Natural killer cell (primary cell): ENCODE measurements at regions not wholly inside any gene's neighbourhood (a gene's known extent, or its start where the extent isn't known, plus 50 kb on each side); places are given as distances from the start of the nearest gene placed in this dataset.
"Not testable (repeated sequence)": the region's sequence is repeated elsewhere in the genome, so short reads cannot be mapped to it uniquely, and the experiment has no call there.

ENCODE experiments used
- ATAC-seq, 3 donors: fragments of 150-1000 bp in 2 of 3; fragments of 200-7000 bp in 1 of 3; cut with Tn5 transposase; 1 replicate in 1 of 3; 2 replicates in 2 of 3; pipeline ENCODE4 v1.10.0; 2021; ENCODE audit warnings: mild to moderate bottlenecking in 2 of 3, moderate library complexity in 2 of 3
- DNase-seq, 2 donors: peaks; one replicate each; pipeline versions ENCODE4 v3.0.0 to v3.0.0-alpha.2; 2013 to 2021; ENCODE audit warnings: mixed read lengths in 1 of 2
- H3K27ac ChIP-seq: one replicate; pipeline ENCODE4 v1.5.1; 2013; ENCODE audit warnings: mild to moderate bottlenecking, low read length
- H3K27me3 ChIP-seq: one replicate; pipeline ENCODE4 v1.6.1; 2013; ENCODE audit warnings: low read length; ENCODE audit not compliant: control insufficient read depth, insufficient read depth
- H3K36me3 ChIP-seq: one replicate; pipeline ENCODE4 v1.6.1; 2013; ENCODE audit warnings: low read length; ENCODE audit not compliant: control insufficient read depth, insufficient read depth
- H3K4me1 ChIP-seq: one replicate; pipeline ENCODE4 v1.6.1; 2013; ENCODE audit warnings: low read length; ENCODE audit not compliant: control insufficient read depth, insufficient read depth
- H3K4me3 ChIP-seq: one replicate; pipeline ENCODE4 v1.5.1; 2013; ENCODE audit warnings: low read length
- H3K9me3 ChIP-seq: one replicate; pipeline ENCODE4 v1.6.1; 2013; ENCODE audit warnings: low read length; ENCODE audit not compliant: control insufficient read depth, insufficient read depth
- H3K27ac Mint-ChIP-seq, 2 donors: one replicate each; pipeline ENCODE4 v1.8.0; 2022; ENCODE audit warnings: mild to moderate bottlenecking in 2 of 2, mixed read lengths in 2 of 2, moderate library complexity in 1 of 2
- H3K27me3 Mint-ChIP-seq, 2 donors: one replicate each; pipeline ENCODE4 v1.8.0; 2022; ENCODE audit warnings: low read depth in 2 of 2, mixed read lengths in 2 of 2
- H3K36me3 Mint-ChIP-seq: one replicate; pipeline ENCODE4 v1.8.0; 2022; ENCODE audit warnings: mixed read lengths
- H3K4me1 Mint-ChIP-seq, 2 donors: one replicate each; pipeline ENCODE4 v1.8.0; 2022; ENCODE audit warnings: mixed read lengths in 2 of 2
- H3K4me3 Mint-ChIP-seq: one replicate; pipeline ENCODE4 v1.8.0; 2022; ENCODE audit warnings: mild to moderate bottlenecking, moderate library complexity, mixed read lengths
- H3K9me3 Mint-ChIP-seq, 2 donors: one replicate each; pipeline ENCODE4 v1.8.0; 2022; ENCODE audit warnings: mixed read lengths in 2 of 2
- WGBS: methylation state at CpG from one replicate; pipeline ENCODE4 v1.1.7; 2013; ENCODE audit warnings: missing lambda C conversion rate; ENCODE audit not compliant: insufficient coverage; 5-methylcytosine and 5-hydroxymethylcytosine counted together
- intact Hi-C: fragments of 100-400 bp; cut with micrococcal nuclease; formaldehyde crosslinking; loops from one replicate; pipeline ENCODE4 v1.14.2; 2022
- TF ChIP-seq, protein P1 (sequence below): fragments of 200-600 bp; IDR thresholded peaks from one replicate; pipeline ENCODE4 v1.8.0; 2022; ENCODE audit warnings: antibody characterized with exemption

DNA sequence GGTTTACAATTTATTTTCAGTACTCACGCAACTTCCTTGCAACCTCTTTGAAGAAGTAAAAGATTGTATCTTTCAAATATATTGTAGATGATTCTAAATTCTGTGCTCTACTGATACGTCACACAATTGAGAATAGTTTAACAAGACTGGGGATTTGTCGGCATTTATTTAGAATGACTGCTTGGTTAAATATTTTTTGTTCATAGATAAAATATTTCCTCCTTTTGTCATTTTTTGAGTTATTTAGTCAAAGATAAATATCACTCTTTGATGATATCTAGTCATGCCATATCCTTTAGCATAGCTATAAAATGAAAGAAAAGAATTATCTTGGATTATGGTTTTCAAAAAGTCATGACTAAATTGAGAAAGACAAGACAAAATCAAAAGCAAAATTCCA is 2747.8 kb downstream of the PCDH9 start:
- WGBS = no CpG with 5 or more reads among the region's 3 CpGs
- H3K27ac Mint-ChIP-seq = no peak overlapping the region
- ATAC-seq = no peak
- H3K4me1 Mint-ChIP-seq = no peaks in the 10 kb centered on the region
- Histone ChIP-seq H3K9me3 (no peaks in the 10 kb centered on the region), H3K27me3 (no peaks in the 10 kb centered on the region), H3K36me3 (no peaks in the 10 kb centered on the region), H3K4me1 (no peaks in the 10 kb centered on the region), H3K27ac (no peak overlapping the region), H3K4me3 (no peak overlapping the region)
- TF ChIP-seq, protein P1, sequence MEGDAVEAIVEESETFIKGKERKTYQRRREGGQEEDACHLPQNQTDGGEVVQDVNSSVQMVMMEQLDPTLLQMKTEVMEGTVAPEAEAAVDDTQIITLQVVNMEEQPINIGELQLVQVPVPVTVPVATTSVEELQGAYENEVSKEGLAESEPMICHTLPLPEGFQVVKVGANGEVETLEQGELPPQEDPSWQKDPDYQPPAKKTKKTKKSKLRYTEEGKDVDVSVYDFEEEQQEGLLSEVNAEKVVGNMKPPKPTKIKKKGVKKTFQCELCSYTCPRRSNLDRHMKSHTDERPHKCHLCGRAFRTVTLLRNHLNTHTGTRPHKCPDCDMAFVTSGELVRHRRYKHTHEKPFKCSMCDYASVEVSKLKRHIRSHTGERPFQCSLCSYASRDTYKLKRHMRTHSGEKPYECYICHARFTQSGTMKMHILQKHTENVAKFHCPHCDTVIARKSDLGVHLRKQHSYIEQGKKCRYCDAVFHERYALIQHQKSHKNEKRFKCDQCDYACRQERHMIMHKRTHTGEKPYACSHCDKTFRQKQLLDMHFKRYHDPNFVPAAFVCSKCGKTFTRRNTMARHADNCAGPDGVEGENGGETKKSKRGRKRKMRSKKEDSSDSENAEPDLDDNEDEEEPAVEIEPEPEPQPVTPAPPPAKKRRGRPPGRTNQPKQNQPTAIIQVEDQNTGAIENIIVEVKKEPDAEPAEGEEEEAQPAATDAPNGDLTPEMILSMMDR = no peak
- no peaks in the 10 kb centered on the region for H3K27me3 Mint-ChIP-seq
- no peak overlapping the region for H3K4me3 Mint-ChIP-seq
- H3K36me3 Mint-ChIP-seq = no peaks in the 10 kb centered on the region
- peaks cover 3 to 12% of the 10 kb centered on the region in 2 donors for H3K9me3 Mint-ChIP-seq
- no peak for DNase-seq
- intact Hi-C loops = no loop called here

DNA sequence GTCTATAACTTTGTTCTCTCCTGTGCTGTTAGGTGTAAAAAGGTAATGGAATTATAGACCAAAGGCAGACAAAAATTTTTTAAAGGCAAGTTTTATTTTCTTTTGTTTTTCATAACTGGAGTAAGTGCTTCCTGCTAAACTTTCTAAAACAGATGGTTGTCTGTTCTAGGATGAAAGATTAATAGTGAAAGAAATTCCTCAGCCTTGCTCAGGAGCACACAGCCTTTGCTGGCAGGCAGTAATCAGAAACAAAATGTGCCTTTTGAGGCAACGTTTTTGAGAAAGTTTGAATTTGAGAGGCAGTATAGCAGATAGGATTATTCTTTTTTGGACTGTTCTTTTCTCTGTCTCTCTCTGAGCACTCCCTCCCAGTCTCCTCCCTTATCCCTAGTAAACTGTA is 2749.5 kb downstream of the PCDH9 start:
- H3K4me1 ChIP-seq = no peaks in the 10 kb centered on the region
- peaks cover 5 to 19% of the 10 kb centered on the region in 2 donors for H3K9me3 Mint-ChIP-seq
- no peak overlapping the region for H3K27ac Mint-ChIP-seq
- no peaks in the 10 kb centered on the region for H3K27me3 ChIP-seq
- H3K36me3 Mint-ChIP-seq = no peaks in the 10 kb centered on the region
- H3K27ac ChIP-seq = no peak overlapping the region
- DNase-seq (no peak), ATAC-seq (no peak)
- no peak overlapping the region for H3K4me3 Mint-ChIP-seq
- intact Hi-C loops = no loop called here
- TF ChIP-seq, protein P1 = no peak
- H3K36me3 ChIP-seq = no peaks in the 10 kb centered on the region
- H3K9me3 ChIP-seq = no peaks in the 10 kb centered on the region
- whole genome bisulfite sequencing = 13% methylated on average over 1 of the region's 1 CpG
- H3K4me1 Mint-ChIP-seq = no peaks in the 10 kb centered on the region
- no peak overlapping the region for H3K4me3 ChIP-seq
- no peaks in the 10 kb centered on the region for H3K27me3 Mint-ChIP-seq

DNA sequence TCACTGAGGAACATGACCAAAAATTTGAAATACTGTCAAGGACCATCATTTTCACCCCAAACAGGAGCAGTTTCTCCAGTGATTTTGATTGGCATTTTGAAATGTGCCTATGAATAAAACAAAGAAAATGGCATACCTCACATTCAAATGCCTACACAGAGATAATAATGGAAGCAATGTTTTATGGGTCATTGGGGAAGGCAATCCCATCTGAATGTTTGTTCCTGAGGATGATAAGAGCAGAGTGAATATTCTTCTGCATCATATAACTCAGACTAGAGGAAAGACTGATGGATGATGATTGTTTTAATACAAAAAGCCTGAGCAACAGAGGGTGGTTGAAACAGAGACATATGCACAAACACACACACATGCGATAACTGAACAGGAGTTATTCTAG is 2749.9 kb downstream of the PCDH9 start:
- Mint-ChIP-seq H3K9me3 (peaks cover 5 to 19% of the 10 kb centered on the region in 2 donors), H3K4me3 (no peak overlapping the region), H3K36me3 (no peaks in the 10 kb centered on the region), H3K27me3 (no peaks in the 10 kb centered on the region), H3K4me1 (no peaks in the 10 kb centered on the region), H3K27ac (no peak overlapping the region)
- Histone ChIP-seq H3K27me3 (no peaks in the 10 kb centered on the region), H3K27ac (no peak overlapping the region), H3K4me1 (no peaks in the 10 kb centered on the region), H3K36me3 (no peaks in the 10 kb centered on the region), H3K4me3 (no peak overlapping the region), H3K9me3 (no peaks in the 10 kb centered on the region)
- TF ChIP-seq, protein P1 = no peak
- WGBS = no CpG with 5 or more reads among the region's 1 CpG
- intact Hi-C loops = no loop called here
- no peak for ATAC-seq
- DNase-seq = no peak

DNA sequence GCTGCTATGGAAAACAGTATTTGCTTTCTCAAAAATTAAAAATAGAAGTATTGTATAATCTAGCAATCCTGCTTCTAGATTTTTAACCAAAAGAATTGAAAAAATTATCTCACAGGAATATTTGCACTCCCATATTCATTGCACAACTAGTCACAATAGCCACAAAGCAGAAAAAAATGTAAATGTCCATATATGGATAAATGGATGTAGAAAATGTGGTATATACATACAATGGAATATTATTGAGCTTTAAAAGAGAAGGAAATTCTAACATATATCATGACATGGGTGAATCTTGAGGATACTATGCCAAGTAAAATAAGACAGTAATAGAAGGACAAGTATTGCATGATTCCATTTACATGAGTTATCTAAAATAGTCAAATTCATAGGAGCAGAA is 2753.0 kb downstream of the PCDH9 start:
- Mint-ChIP-seq H3K4me3 (no peak overlapping the region), H3K27me3 (no peaks in the 10 kb centered on the region), H3K36me3 (no peaks in the 10 kb centered on the region), H3K4me1 (no peaks in the 10 kb centered on the region), H3K9me3 (peaks cover 5 to 10% of the 10 kb centered on the region in 2 donors), H3K27ac (no peak overlapping the region)
- H3K27ac ChIP-seq = no peak overlapping the region
- TF ChIP-seq, protein P1 = no peak
- no peaks in the 10 kb centered on the region for H3K36me3 ChIP-seq
- H3K27me3 ChIP-seq = no peaks in the 10 kb centered on the region
- intact Hi-C loops = no loop called here
- H3K4me1 ChIP-seq = no peaks in the 10 kb centered on the region
- no peaks in the 10 kb centered on the region for H3K9me3 ChIP-seq
- H3K4me3 ChIP-seq = no peak overlapping the region
- DNase-seq (no peak), ATAC-seq (no peak)

DNA sequence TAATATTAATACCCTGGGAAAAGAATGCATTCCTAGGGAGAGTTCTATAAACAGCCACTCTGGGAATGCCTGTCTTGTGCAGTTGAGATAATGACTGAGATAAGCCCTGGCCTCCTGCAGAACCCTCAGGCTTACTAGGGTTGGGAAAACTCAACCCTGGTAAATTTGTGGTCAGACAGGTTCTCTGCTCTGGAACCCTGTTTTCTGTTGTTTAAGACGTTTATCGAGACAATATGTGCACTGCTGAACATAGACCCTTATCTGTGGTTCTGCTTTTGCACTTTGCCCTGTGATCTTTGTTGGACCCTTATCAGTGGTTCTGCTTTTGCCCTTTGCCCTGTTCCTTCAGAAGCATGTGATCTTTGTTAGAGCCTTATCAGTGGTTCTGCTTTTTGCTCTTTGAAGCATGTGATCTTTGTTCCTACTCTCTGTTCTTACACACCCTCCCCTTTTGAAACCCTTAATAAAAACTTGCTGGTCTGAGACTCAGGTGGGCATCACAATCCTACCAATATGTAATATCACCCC is 2754.0 kb downstream of the PCDH9 start:
- H3K27ac Mint-ChIP-seq, H3K4me1 ChIP-seq, H3K9me3 Mint-ChIP-seq, H3K36me3 ChIP-seq, H3K4me1 Mint-ChIP-seq, H3K4me3 ChIP-seq, H3K9me3 ChIP-seq, H3K27me3 ChIP-seq, H3K27me3 Mint-ChIP-seq, DNase-seq, H3K27ac ChIP-seq, ATAC-seq, H3K36me3 Mint-ChIP-seq, intact Hi-C loops, H3K4me3 Mint-ChIP-seq: not testable (repeated sequence)
- 85% methylated on average over 2 of the region's 2 CpGs for WGBS
